HFF-Myc (cell line): ENCODE measurements at regions not wholly inside any gene's neighbourhood (a gene's known extent, or its start where the extent isn't known, plus 50 kb on each side); places are given as distances from the start of the nearest gene placed in this dataset.

Experiments
- DNase-seq: peaks from one replicate; pipeline ENCODE4 v3.0.0-alpha.2; 2011; ENCODE audit warnings: low read depth; ENCODE audit errors: extremely low read depth
- H3K4me3 ChIP-seq: replicated peaks from 2 replicates; pipeline ENCODE4 v1.5.1; 2011; ENCODE audit warnings: low read depth, mild to moderate bottlenecking, control low read depth, low read length
- CTCF ChIP-seq: IDR thresholded peaks from 2 replicates; pipeline ENCODE4 v1.5.1; 2012; ENCODE audit warnings: mild to moderate bottlenecking, low read depth, low read length, control low read depth; ENCODE audit errors: missing control alignments

DNA sequence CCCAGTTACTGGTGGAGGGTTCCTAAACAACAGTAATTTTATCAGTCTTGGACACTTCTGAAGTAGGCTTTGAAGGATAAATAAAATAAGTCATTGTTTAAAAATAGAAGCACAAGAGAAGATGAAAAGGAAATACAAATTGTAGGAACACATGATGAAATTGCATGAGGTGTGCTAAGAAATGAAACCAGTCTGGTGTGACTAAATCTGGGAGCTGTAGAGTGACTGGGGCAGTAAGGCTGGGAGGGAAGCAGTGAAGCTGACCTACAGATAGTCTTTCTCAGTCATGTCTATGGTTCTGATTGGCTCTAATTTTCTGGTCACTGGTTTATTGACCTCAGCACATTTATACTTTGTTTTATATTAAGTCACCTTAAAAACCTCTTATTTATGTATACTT lies 139.1 kb downstream of the SLC17A6 start:
- no peak for TF ChIP-seq CTCF
- no peak for DNase-seq
- H3K4me3 ChIP-seq, result no peak overlapping the region

DNA sequence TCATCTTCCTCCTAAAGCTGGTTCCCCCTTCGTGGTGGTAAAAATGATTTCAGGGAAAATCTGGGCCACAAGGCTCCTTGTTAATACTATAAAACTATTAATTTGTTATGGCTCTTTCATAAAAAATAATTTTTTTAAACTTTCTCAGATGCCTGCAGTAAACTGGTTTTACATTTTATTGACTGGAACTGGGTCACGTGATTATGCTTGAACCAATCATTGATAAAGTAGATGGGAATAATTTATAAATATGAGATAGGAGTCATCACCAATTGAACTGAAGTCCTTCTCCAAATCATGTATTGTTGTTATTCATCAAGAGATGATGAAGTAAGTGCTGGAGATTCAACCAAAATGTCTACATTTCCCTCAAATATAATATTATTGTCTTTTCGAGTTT lies 138.4 kb downstream of the SLC17A6 start:
- H3K4me3 ChIP-seq, result no peak overlapping the region
- no peak for TF ChIP-seq CTCF
- no peak for DNase-seq

- TF ChIP-seq CTCF, result no peak
- H3K4me3 ChIP-seq, result no peak overlapping the region
- DNase-seq, result no peak
These were observed 136.4 kb downstream of the SLC17A6 start for GRCh38 chr11:22474616-22475015.

- no peak for DNase-seq
- TF ChIP-seq CTCF, result no peak
- no peak overlapping the region for H3K4me3 ChIP-seq
These were observed 135.4 kb downstream of the SLC17A6 start for GRCh38 chr11:22473586-22473985.

DNA sequence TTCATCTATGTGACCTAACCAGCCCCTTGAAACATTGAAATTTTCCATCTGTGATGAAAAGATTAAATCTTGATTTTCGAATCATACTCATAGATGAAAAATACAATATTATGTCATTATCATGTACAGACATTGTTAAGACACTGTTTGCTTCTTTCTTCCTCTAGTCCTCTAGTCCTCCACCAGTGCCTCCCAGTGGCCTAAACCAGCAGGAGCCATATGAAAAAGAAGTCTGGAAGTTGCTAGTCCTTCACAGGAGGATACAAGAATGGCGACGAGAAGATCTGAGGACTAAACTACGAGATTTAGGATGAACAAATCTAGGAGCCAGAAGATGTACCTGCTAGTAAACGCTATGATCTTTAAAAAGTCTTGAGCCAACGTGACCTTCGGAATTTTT lies 134.1 kb downstream of the SLC17A6 start:
- TF ChIP-seq CTCF, result peak; percentile 8
- H3K4me3 ChIP-seq, result no peak overlapping the region
- DNase-seq, result no peak

- no peak for DNase-seq
- TF ChIP-seq CTCF, result no peak
- H3K4me3 ChIP-seq, result no peak overlapping the region
These were observed 133.2 kb downstream of the SLC17A6 start for GRCh38 chr11:22471385-22471784.

DNA sequence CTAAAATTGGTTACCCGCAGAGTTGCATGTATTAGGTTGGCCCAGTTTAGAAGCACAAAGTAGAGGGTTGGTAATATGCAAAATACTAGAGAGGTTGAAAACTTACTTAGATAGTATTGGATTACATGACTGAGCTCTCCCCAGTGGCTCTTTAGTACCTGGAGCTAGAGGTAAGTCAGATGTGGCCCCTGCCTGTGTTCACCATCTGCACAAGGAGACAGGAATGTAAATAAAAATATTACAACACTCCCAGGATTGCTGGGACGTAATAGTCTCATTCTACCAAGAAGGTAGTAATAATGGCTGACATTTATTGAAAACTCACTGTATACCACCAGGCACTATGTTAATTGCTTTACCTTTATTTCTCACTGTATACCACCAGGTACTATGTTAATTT lies 129.6 kb downstream of the SLC17A6 start:
- H3K4me3 ChIP-seq, result no peak overlapping the region
- no peak for TF ChIP-seq CTCF
- no peak for DNase-seq
